ENCODE measurements at regions not wholly inside any gene's neighbourhood (a gene's known extent, or its start where the extent isn't known, plus 50 kb on each side); places are given as distances from the start of the nearest gene placed in this dataset.
"Not testable (repeated sequence)": the region's sequence is repeated elsewhere in the genome, so short reads cannot be mapped to it uniquely, and the experiment has no call there.

DNA sequence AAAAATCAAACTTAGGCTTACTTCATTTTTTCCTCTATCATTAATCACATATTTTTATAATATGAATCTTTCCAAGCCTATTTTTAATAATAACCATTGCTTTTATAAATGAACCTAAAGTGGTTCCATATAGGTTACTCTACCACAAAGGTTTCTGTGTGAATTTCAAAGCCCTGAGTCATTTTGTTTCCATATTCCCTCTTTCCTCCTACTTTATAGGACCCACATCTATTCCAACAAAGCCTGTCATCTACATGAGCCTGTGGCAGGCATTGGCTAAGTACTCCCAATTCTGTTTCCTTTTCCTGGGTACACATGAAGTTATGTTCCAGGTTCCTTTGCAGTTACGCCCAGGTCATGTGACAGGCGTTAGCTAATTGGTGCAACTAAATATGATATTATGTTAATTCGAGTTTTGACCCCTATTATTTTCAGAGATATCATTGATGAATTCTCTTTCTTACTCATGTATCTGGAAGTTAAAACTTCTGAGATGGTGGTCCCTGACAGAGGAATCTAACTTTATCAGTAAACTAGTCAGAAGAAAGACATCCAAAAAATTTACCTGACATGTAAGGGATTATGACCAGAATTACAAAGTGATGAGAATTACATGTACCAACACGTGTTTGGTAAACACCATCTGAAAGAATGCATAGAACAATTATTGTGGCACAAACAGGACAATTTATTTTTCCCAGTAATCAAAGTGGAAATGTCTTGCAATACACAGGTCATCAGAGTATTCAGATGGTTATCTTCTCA lies 1264.0 kb upstream of the CNTN5 start:
- H3K4me3 ChIP-seq (ENCODE audit: control insufficient read depth, low read depth, low read length): no peak overlapping the region
- DNase-seq (ENCODE audit: low read depth): no peak

DNA sequence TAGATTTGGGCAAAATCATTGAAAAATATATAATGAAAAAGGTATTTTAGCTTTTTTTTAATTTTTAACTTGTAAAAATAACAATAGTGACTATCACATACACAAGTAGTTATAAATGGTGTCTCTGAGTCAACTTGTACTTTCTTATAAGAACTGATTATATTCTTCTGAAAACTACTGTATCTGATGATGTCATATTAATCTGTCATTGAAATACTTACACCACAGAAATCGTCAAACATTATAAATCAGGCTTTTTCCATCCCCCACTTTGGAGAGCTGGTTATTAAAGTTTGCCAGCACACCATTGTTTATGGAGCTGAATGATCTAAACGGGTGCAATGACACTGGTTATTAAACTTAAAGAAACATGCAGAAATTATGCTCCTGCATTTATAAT lies 1259.6 kb upstream of the CNTN5 start:
- no peak for DNase-seq (ENCODE audit: low read depth)
- TF ChIP-seq, protein P1, sequence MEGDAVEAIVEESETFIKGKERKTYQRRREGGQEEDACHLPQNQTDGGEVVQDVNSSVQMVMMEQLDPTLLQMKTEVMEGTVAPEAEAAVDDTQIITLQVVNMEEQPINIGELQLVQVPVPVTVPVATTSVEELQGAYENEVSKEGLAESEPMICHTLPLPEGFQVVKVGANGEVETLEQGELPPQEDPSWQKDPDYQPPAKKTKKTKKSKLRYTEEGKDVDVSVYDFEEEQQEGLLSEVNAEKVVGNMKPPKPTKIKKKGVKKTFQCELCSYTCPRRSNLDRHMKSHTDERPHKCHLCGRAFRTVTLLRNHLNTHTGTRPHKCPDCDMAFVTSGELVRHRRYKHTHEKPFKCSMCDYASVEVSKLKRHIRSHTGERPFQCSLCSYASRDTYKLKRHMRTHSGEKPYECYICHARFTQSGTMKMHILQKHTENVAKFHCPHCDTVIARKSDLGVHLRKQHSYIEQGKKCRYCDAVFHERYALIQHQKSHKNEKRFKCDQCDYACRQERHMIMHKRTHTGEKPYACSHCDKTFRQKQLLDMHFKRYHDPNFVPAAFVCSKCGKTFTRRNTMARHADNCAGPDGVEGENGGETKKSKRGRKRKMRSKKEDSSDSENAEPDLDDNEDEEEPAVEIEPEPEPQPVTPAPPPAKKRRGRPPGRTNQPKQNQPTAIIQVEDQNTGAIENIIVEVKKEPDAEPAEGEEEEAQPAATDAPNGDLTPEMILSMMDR (conservative IDR thresholded peaks at IDR 0.05; ENCODE audit: control insufficient read depth, insufficient read depth, low read depth, low read length): no peak
- H3K4me3 ChIP-seq (ENCODE audit: control insufficient read depth, low read depth, low read length): no peak overlapping the region

More for the DNA sequence above, 1264.0 kb upstream of the CNTN5 start:
- TF ChIP-seq, protein P1 (conservative IDR thresholded peaks at IDR 0.05; ENCODE audit: control insufficient read depth, insufficient read depth, low read depth, low read length): no peak

DNA sequence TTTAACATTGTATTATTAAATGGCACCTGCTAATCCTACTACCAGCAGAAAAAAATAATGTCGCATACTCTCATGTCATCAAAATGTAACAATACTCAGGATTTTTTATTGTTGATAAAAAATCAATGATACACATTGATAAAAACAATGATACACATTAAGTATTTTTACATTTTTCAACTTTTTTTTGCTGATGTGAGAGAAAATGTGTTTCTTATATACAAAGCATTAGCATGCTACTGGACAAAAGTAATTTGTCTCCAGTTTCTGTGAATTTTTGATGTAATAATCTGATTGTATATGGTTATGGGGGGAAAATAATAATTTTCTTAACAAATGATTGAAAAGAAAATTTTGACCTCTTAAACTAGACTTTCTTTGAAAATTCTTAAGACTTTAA lies 1256.6 kb upstream of the CNTN5 start:
- no peak overlapping the region for H3K4me3 ChIP-seq (ENCODE audit: control insufficient read depth, low read depth, low read length)
- DNase-seq (ENCODE audit: low read depth): no peak
- TF ChIP-seq, protein P1 (conservative IDR thresholded peaks at IDR 0.05; ENCODE audit: control insufficient read depth, insufficient read depth, low read depth, low read length): no peak

DNA sequence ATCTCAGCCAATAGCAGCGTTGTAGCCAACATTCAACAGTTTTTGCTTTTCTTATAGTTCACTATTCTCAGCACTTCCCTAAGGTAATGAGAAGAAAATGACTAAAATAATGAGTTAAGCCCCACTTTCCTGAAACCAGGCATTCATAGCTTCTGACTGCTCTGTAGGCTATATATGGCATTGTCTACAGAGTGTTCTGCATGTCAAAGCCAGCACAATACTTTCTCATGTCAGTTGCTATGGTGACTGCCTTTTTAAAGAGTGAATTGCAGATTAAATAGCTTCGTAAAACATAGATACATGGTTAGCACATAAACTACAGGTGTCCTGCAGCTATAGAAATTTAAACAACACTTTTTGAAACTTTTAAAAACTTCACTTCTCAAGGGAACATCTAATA lies 1256.1 kb upstream of the CNTN5 start:
- H3K4me3 ChIP-seq (ENCODE audit: control insufficient read depth, low read depth, low read length): no peak overlapping the region
- no peak for DNase-seq (ENCODE audit: low read depth)
- TF ChIP-seq, protein P1 (conservative IDR thresholded peaks at IDR 0.05; ENCODE audit: control insufficient read depth, insufficient read depth, low read depth, low read length): no peak

DNA sequence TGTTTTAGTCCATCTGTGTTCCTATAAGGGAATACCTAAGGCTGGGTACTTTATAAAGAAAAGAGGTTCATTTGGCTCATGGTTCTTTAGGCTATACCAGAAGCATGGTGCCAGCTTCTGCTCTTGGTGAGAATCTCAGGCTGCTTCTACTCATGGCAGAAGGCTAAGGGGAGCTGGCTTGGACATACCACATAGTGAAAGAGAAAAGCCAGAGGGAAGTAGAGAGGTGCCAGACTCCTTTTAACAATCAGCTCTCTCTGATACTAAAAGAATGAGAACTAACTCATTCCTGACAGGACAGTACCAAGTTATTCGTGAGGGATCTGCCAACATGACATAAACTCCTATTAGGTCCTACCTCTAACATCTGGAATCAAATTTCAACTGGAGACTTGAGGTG lies 1250.2 kb upstream of the CNTN5 start:
- DNase-seq (ENCODE audit: low read depth): no peak
- no peak overlapping the region for H3K4me3 ChIP-seq (ENCODE audit: control insufficient read depth, low read depth, low read length)
- TF ChIP-seq, protein P1 (conservative IDR thresholded peaks at IDR 0.05; ENCODE audit: control insufficient read depth, insufficient read depth, low read depth, low read length): no peak

DNA sequence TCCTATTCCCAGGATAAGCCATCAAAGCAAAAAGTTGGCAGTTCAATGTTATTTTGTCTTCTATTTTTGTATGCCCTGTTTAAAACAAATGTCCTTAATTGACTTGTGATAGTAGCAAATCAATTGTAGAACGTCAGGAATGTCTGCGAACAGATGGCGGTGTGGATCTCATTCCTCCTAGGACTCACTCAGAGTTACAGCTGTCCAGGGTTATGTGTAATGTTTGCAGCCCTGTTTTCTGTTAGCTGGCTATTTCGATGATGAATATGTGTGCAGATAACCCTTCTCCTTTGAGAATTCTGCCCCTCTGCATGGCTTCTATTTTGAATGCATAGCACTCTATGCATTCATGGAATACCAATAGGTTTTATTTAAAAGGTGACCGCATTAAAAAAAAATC lies 1248.0 kb upstream of the CNTN5 start:
- TF ChIP-seq, protein P1 (conservative IDR thresholded peaks at IDR 0.05; ENCODE audit: control insufficient read depth, insufficient read depth, low read depth, low read length): no peak
- H3K4me3 ChIP-seq (ENCODE audit: control insufficient read depth, low read depth, low read length): no peak overlapping the region
- DNase-seq (ENCODE audit: low read depth): no peak

DNA sequence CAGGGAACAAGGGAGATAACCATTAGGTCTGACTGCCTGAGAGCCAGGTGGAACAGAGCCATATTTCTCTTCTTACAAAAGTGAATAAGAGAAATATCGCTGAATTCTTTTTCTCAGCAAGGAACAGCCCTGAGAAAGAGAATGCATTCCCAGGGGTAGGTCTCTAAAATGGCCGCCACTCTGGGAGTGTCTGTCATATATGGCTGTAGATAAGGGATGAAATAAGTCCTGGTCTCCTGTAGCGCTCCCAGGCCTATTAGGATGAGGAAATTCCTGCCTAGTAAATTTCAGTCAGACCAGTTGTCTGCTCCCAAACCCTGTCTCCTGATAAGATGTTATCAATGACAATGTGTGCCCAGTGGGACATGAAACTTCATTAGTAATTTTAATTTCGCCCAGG lies 1236.4 kb upstream of the CNTN5 start:
- DNase-seq (ENCODE audit: low read depth); H3K4me3 ChIP-seq (ENCODE audit: control insufficient read depth, low read depth, low read length): not testable (repeated sequence)

Measured in fibroblast of mammary gland (primary cell).